GM21423 (cell line): ENCODE measurements at regions not wholly inside any gene's neighbourhood (a gene's known extent, or its start where the extent isn't known, plus 50 kb on each side); places are given as distances from the start of the nearest gene placed in this dataset.
"Not testable (repeated sequence)": the region's sequence is repeated elsewhere in the genome, so short reads cannot be mapped to it uniquely, and the experiment has no call there.

ENCODE experiments used
- ATAC-seq: cut with Tn5 transposase; IDR thresholded peaks from one replicate; pipeline ENCODE4 v1.9.1; 2021; ENCODE audit warnings: mild to moderate bottlenecking, moderate library complexity; ENCODE audit not compliant: unreplicated experiment

GRCh38 chr4:187617113-187617512 is 378.5 kb upstream of the ZFP42 start:
- ATAC-seq = no peak

GRCh38 chr4:187618701-187619281 is 376.8 kb upstream of the ZFP42 start:
- no peak for ATAC-seq

- no peak for ATAC-seq
Measured at GRCh38 chr4:187619319-187619718, 376.3 kb upstream of the ZFP42 start.

- no peak for ATAC-seq
Measured at GRCh38 chr4:187632260-187632995, 363.1 kb upstream of the ZFP42 start.

GRCh38 chr4:187633245-187633644 is 362.3 kb upstream of the ZFP42 start:
- no peak for ATAC-seq

GRCh38 chr4:187656959-187657358 is 338.6 kb upstream of the ZFP42 start:
- no peak for ATAC-seq

GRCh38 chr4:187663076-187663475 is 332.5 kb upstream of the ZFP42 start:
- no peak for ATAC-seq

GRCh38 chr4:187664011-187664410 is 331.6 kb upstream of the ZFP42 start:
- ATAC-seq = no peak

- no peak for ATAC-seq
Measured at GRCh38 chr4:187665086-187665485, 330.5 kb upstream of the ZFP42 start.

- no peak for ATAC-seq
Measured at GRCh38 chr4:187666034-187666433, 329.5 kb upstream of the ZFP42 start.

- no peak for ATAC-seq
Measured at GRCh38 chr4:187666697-187667494, 328.7 kb upstream of the ZFP42 start.

GRCh38 chr4:187668526-187669082 is 327.0 kb upstream of the ZFP42 start:
- no peak for ATAC-seq

- not testable (repeated sequence) for ATAC-seq
Measured at GRCh38 chr4:187671521-187671920, 324.1 kb upstream of the ZFP42 start.

- ATAC-seq = not testable (repeated sequence)
Measured at GRCh38 chr4:187671958-187672357, 323.6 kb upstream of the ZFP42 start.

- not testable (repeated sequence) for ATAC-seq
Measured at GRCh38 chr4:187672526-187672925, 323.0 kb upstream of the ZFP42 start.

- ATAC-seq = no peak
Measured at GRCh38 chr4:187679450-187679849, 316.1 kb upstream of the ZFP42 start.

- ATAC-seq = no peak
Measured at GRCh38 chr4:187685247-187685646, 310.3 kb upstream of the ZFP42 start.

- no peak for ATAC-seq
Measured at GRCh38 chr4:187687697-187688096, 307.9 kb upstream of the ZFP42 start.

- no peak for ATAC-seq
Measured at GRCh38 chr4:187692626-187693025, 302.9 kb upstream of the ZFP42 start.

- not testable (repeated sequence) for ATAC-seq
Measured at GRCh38 chr4:187695531-187695930, 300.0 kb upstream of the ZFP42 start.

GRCh38 chr4:187711586-187711985 is 284.0 kb upstream of the ZFP42 start:
- no peak for ATAC-seq

GRCh38 chr4:187714957-187715356 is 280.6 kb upstream of the ZFP42 start:
- ATAC-seq = no peak
